Spinal cord (tissue), 9 donors: ENCODE measurements at regions not wholly inside any gene's neighbourhood (a gene's known extent, or its start where the extent isn't known, plus 50 kb on each side); places are given as distances from the start of the nearest gene placed in this dataset.

Experiments
- DNase-seq, 6 donors: peaks; one replicate each; pipeline versions ENCODE4 v3.0.0 to v3.0.0-alpha.2; 2013 to 2015; ENCODE audit warnings: low spot score in 6 of 6, low read depth in 4 of 6
- H3K27ac ChIP-seq: one replicate; pipeline ENCODE4 v1.5.1; 2013; ENCODE audit warnings: low read depth, low read length, control low read depth
- H3K27me3 ChIP-seq: one replicate; pipeline ENCODE4 v1.6.1; 2013; ENCODE audit warnings: low read length; ENCODE audit not compliant: control insufficient read depth, insufficient read depth
- H3K36me3 ChIP-seq: one replicate; pipeline ENCODE4 v1.6.1; 2013; ENCODE audit warnings: low read length; ENCODE audit not compliant: control insufficient read depth, insufficient read depth
- H3K4me1 ChIP-seq: one replicate; pipeline ENCODE4 v1.6.1; 2013; ENCODE audit warnings: low read length; ENCODE audit not compliant: control insufficient read depth, insufficient read depth
- H3K4me3 ChIP-seq: one replicate; pipeline ENCODE4 v1.5.1; 2013; ENCODE audit warnings: low read depth, low read length, control low read depth
- H3K9me3 ChIP-seq: one replicate; pipeline ENCODE4 v1.6.1; 2013; ENCODE audit warnings: low read length; ENCODE audit not compliant: control insufficient read depth, insufficient read depth
- WGBS: methylation state at CpG from one replicate; pipeline ENCODE4 v1.1.5; 2013; ENCODE audit warnings: missing lambda C conversion rate; ENCODE audit not compliant: insufficient coverage; 5-methylcytosine and 5-hydroxymethylcytosine counted together
- donor health status: healthy.

- no peak for DNase-seq
- no peaks in the 10 kb centered on the region for H3K36me3 ChIP-seq
- peaks cover 2% of the 10 kb centered on the region for H3K27me3 ChIP-seq
- H3K4me1 ChIP-seq = peaks cover 4% of the 10 kb centered on the region
- no peak overlapping the region for H3K4me3 ChIP-seq
- H3K9me3 ChIP-seq = no peaks in the 10 kb centered on the region
- H3K27ac ChIP-seq = no peak overlapping the region
- no CpG with 5 or more reads among the region's 1 CpG for WGBS
Measured at GRCh38 chr3:152618529-152618928, 216.4 kb upstream of the P2RY1 start.

GRCh38 chr3:152619691-152620090, 215.2 kb upstream of the P2RY1 start:
- H3K9me3 ChIP-seq = no peaks in the 10 kb centered on the region
- DNase-seq = peak in 1 of 6 donors; percentile 35
- peaks cover 2% of the 10 kb centered on the region for H3K27me3 ChIP-seq
- H3K27ac ChIP-seq = peak overlapping the region; percentile 95
- H3K4me1 ChIP-seq = peaks cover 4% of the 10 kb centered on the region
- 77% methylated on average over 3 of the region's 3 CpGs for WGBS
- H3K36me3 ChIP-seq = no peaks in the 10 kb centered on the region
- H3K4me3 ChIP-seq = no peak overlapping the region

GRCh38 chr3:152620395-152620794, 214.5 kb upstream of the P2RY1 start:
- Histone ChIP-seq H3K4me3 (no peak overlapping the region), H3K36me3 (no peaks in the 10 kb centered on the region), H3K9me3 (no peaks in the 10 kb centered on the region), H3K27me3 (peaks cover 2% of the 10 kb centered on the region), H3K27ac (peak overlapping the region; percentile 95), H3K4me1 (peaks cover 4% of the 10 kb centered on the region)
- peak in 2 of 6 donors; percentile 64 to 84 for DNase-seq
- 22% methylated on average over 1 of the region's 3 CpGs for WGBS

- peaks cover 2% of the 10 kb centered on the region for H3K27me3 ChIP-seq
- peaks cover 4% of the 10 kb centered on the region for H3K4me1 ChIP-seq
- WGBS = 46% methylated on average over 3 of the region's 8 CpGs
- H3K9me3 ChIP-seq = no peaks in the 10 kb centered on the region
- DNase-seq = peak in 2 of 6 donors; percentile 67 to 78
- H3K4me3 ChIP-seq = peak overlapping the region; percentile 2
- peak overlapping the region; percentile 95 for H3K27ac ChIP-seq
- no peaks in the 10 kb centered on the region for H3K36me3 ChIP-seq
Measured at GRCh38 chr3:152621006-152621868, 213.7 kb upstream of the P2RY1 start.

- DNase-seq = no peak
- Histone ChIP-seq H3K36me3 (no peaks in the 10 kb centered on the region), H3K9me3 (no peaks in the 10 kb centered on the region), H3K27ac (peak overlapping the region; percentile 95), H3K27me3 (peaks cover 2% of the 10 kb centered on the region), H3K4me1 (peaks cover 4% of the 10 kb centered on the region), H3K4me3 (no peak overlapping the region)
- WGBS = 83% methylated on average over 1 of the region's 4 CpGs
Measured at GRCh38 chr3:152621967-152622810, 212.7 kb upstream of the P2RY1 start.

- H3K27ac ChIP-seq = peak overlapping the region; percentile 95
- no CpG with 5 or more reads among the region's 2 CpGs for WGBS
- no peak overlapping the region for H3K4me3 ChIP-seq
- no peaks in the 10 kb centered on the region for H3K36me3 ChIP-seq
- peaks cover 4% of the 10 kb centered on the region for H3K4me1 ChIP-seq
- H3K27me3 ChIP-seq = peaks cover 2% of the 10 kb centered on the region
- H3K9me3 ChIP-seq = no peaks in the 10 kb centered on the region
- no peak for DNase-seq
Measured at GRCh38 chr3:152622811-152623167, 212.1 kb upstream of the P2RY1 start.

- DNase-seq = no peak
- Histone ChIP-seq H3K27ac (peak overlapping the region; percentile 64), H3K4me1 (peaks cover 4% of the 10 kb centered on the region), H3K27me3 (peaks cover 2% of the 10 kb centered on the region), H3K4me3 (no peak overlapping the region), H3K9me3 (no peaks in the 10 kb centered on the region), H3K36me3 (no peaks in the 10 kb centered on the region)
- WGBS = 43% methylated on average over 1 of the region's 5 CpGs
Measured at GRCh38 chr3:152623286-152623911, 211.5 kb upstream of the P2RY1 start.

- no peak overlapping the region for H3K4me3 ChIP-seq
- no peaks in the 10 kb centered on the region for H3K9me3 ChIP-seq
- H3K4me1 ChIP-seq = no peaks in the 10 kb centered on the region
- no peaks in the 10 kb centered on the region for H3K36me3 ChIP-seq
- peaks cover 2% of the 10 kb centered on the region for H3K27me3 ChIP-seq
- no peak for DNase-seq
- H3K27ac ChIP-seq = no peak overlapping the region
- WGBS = 100% methylated on average over 3 of the region's 4 CpGs
Measured at GRCh38 chr3:152626226-152626625, 208.7 kb upstream of the P2RY1 start.

GRCh38 chr3:152628496-152628895, 206.4 kb upstream of the P2RY1 start:
- Histone ChIP-seq H3K27me3 (no peaks in the 10 kb centered on the region), H3K36me3 (no peaks in the 10 kb centered on the region), H3K9me3 (no peaks in the 10 kb centered on the region), H3K27ac (no peak overlapping the region), H3K4me1 (no peaks in the 10 kb centered on the region), H3K4me3 (no peak overlapping the region)
- DNase-seq = peak in 1 of 6 donors; percentile 60
- no CpG with 5 or more reads among the region's 3 CpGs for WGBS
